H1 (cell line): ENCODE measurements at regions not wholly inside any gene's neighbourhood (a gene's known extent, or its start where the extent isn't known, plus 50 kb on each side); places are given as distances from the start of the nearest gene placed in this dataset.

ENCODE experiments used
- CTCF ChIA-PET: fragments of 300-600 bp; sonication (Branson Sonifier 250); formaldehyde crosslinking; loops from one replicate; lab custom pipeline; 2021; ENCODE audit not compliant: partially characterized antibody; lab: Charles Lee
- POLR2A ChIA-PET: fragments of 300-600 bp; sonication (Branson Sonifier 250); formaldehyde crosslinking; loops from one replicate; lab custom pipeline; 2021; ENCODE audit warnings: inconsistent platforms; ENCODE audit not compliant: partially characterized antibody; lab: Charles Lee
- DNase-seq, 2 experiments: peaks; one replicate each; pipeline versions ENCODE4 v3.0.0 to v3.0.0-alpha.2; 2010 to 2022; ENCODE audit warnings: low spot score in 2 of 2, low read depth in 1 of 2, mixed read lengths in 1 of 2
- FAIRE-seq: peaks from 2 replicates; lab custom pipeline; 2011; peaks lifted over from hg19 to GRCh38; lab: Jason Lieb, UNC
- H2AFZ ChIP-seq: 2 replicates; pipeline ENCODE4 v1.8.1; 2012; ENCODE audit warnings: low read length, inconsistent platforms
- H2AK5ac ChIP-seq: 2 replicates; pipeline ENCODE4 v1.6.1; 2013; ENCODE audit warnings: low read depth, low read length
- H2BK120ac ChIP-seq: replicated peaks from 2 replicates; pipeline ENCODE3; 2013; ENCODE audit warnings: low read depth, low read length, inconsistent platforms
- H2BK12ac ChIP-seq: 2 replicates; pipeline ENCODE4 v1.6.1; 2013; ENCODE audit warnings: low read depth, low read length
- H2BK15ac ChIP-seq: 2 replicates; pipeline ENCODE4 v1.6.1; 2013; ENCODE audit warnings: low read length
- H2BK20ac ChIP-seq: 2 replicates; pipeline ENCODE4 v1.6.1; 2013; ENCODE audit warnings: low read length
- H2BK5ac ChIP-seq: 2 replicates; pipeline ENCODE4 v1.6.1; 2013; ENCODE audit warnings: low read depth, low read length
- H3K14ac ChIP-seq: 2 replicates; pipeline ENCODE4 v1.6.1; 2013; ENCODE audit warnings: inconsistent platforms; ENCODE audit not compliant: insufficient read length
- H3K18ac ChIP-seq: 2 replicates; pipeline ENCODE4 v1.6.1; 2013; ENCODE audit warnings: low read length; ENCODE audit errors: extremely low read depth
- H3K23ac ChIP-seq: 2 replicates; pipeline ENCODE4 v1.6.1; 2013; ENCODE audit warnings: inconsistent platforms; ENCODE audit not compliant: insufficient read length
- H3K23me2 ChIP-seq: 2 replicates; pipeline ENCODE4 v1.6.1; 2013; ENCODE audit warnings: low read depth, low read length
- H3K27ac ChIP-seq: 2 replicates; pipeline ENCODE4 v1.6.1; 2011; ENCODE audit warnings: low read depth, low read length, inconsistent platforms
- H3K27me3 ChIP-seq, 4 experiments: replicated peaks in 1 of 4; 1 replicate in 1 of 4; 2 replicates in 3 of 4; pipeline versions ENCODE4 v1.6.1 to v1.8.1; 2011 to 2013; ENCODE audit warnings: low read length in 3 of 4, mild to moderate bottlenecking in 3 of 4, inconsistent platforms in 2 of 4, mixed read lengths in 2 of 4, moderate library complexity in 1 of 4; ENCODE audit not compliant: control insufficient read depth in 3 of 4, insufficient read depth in 3 of 4; ENCODE audit errors: extremely low read depth in 1 of 4
- H3K36me3 ChIP-seq, 4 experiments: 2 replicates each; pipeline versions ENCODE4 v1.6.1 to v1.8.1; 2011 to 2013; ENCODE audit warnings: mild to moderate bottlenecking in 4 of 4, low read length in 3 of 4, moderate library complexity in 2 of 4, control low read depth in 1 of 4, inconsistent platforms in 1 of 4; ENCODE audit not compliant: insufficient read depth in 4 of 4, control insufficient read depth in 2 of 4
- H3K4ac ChIP-seq: replicated peaks from 2 replicates; pipeline ENCODE3; 2013; ENCODE audit warnings: low read length, low read depth, mixed read lengths, inconsistent platforms; ENCODE audit not compliant: insufficient read length
- H3K4me1 ChIP-seq, 4 experiments: replicated peaks in 1 of 4; 1 replicate in 1 of 4; 2 replicates in 3 of 4; pipeline versions ENCODE4 v1.6.1 to v1.8.1; 2011 to 2013; ENCODE audit warnings: low read length in 3 of 4, inconsistent platforms in 2 of 4, mixed read lengths in 1 of 4; ENCODE audit not compliant: insufficient read depth in 4 of 4, control insufficient read depth in 3 of 4
- H3K4me2 ChIP-seq, 2 experiments: 2 replicates each; pipeline versions ENCODE4 v1.6.1 to v1.8.1; 2011 to 2013; ENCODE audit warnings: low read depth in 2 of 2, low read length in 2 of 2, control low read depth in 1 of 2, inconsistent platforms in 1 of 2, mild to moderate bottlenecking in 1 of 2; ENCODE audit not compliant: insufficient read depth in 1 of 2
- H3K4me3 ChIP-seq, 4 experiments: fragments of 200-600, 300-600 bp in 1 of 4; sonication (generic), shearing (Covaris generic), sonication (Bioruptor Twin) in 1 of 4; 2 replicates each; pipeline versions ENCODE4 v1.5.1 to v1.8.1; 2011 to 2016; ENCODE audit warnings: low read length in 4 of 4, low read depth in 3 of 4, control low read depth in 2 of 4, inconsistent platforms in 2 of 4, mild to moderate bottlenecking in 2 of 4, mixed read lengths in 1 of 4, moderate library complexity in 1 of 4; ENCODE audit not compliant: insufficient read depth in 2 of 4; ENCODE audit errors: extremely low read depth in 1 of 4
- H3K56ac ChIP-seq: replicated peaks from 2 replicates; pipeline ENCODE3; 2013; ENCODE audit warnings: low read depth, mild to moderate bottlenecking, mixed read lengths, low read length, inconsistent platforms; ENCODE audit not compliant: insufficient read length
- H3K79me1 ChIP-seq: 2 replicates; pipeline ENCODE4 v1.6.1; 2013; ENCODE audit warnings: low read depth, low read length, control low read depth
- H3K79me2 ChIP-seq, 2 experiments: 2 replicates each; pipeline versions ENCODE4 v1.6.1 to v1.8.1; 2012 to 2013; ENCODE audit warnings: low read length in 2 of 2, mild to moderate bottlenecking in 2 of 2, inconsistent platforms in 1 of 2; ENCODE audit not compliant: insufficient read depth in 2 of 2, control insufficient read depth in 1 of 2
- H3K9ac ChIP-seq, 4 experiments: replicated peaks in 1 of 4; 1 replicate in 1 of 4; 2 replicates in 3 of 4; pipeline versions ENCODE4 v1.6.1 to v1.8.1; 2011 to 2013; ENCODE audit warnings: low read depth in 3 of 4, low read length in 3 of 4, control low read depth in 2 of 4, mild to moderate bottlenecking in 2 of 4, moderate library complexity in 2 of 4, inconsistent platforms in 1 of 4; ENCODE audit errors: extremely low read depth in 1 of 4
- H3K9me3 ChIP-seq, 2 experiments: 2 replicates each; pipeline versions ENCODE4 v1.6.1 to v1.8.1; 2012 to 2013; ENCODE audit warnings: mild to moderate bottlenecking in 2 of 2, moderate library complexity in 2 of 2, control low read depth in 1 of 2, inconsistent platforms in 1 of 2, low read depth in 1 of 2, low read length in 1 of 2, mixed read lengths in 1 of 2; ENCODE audit not compliant: insufficient read depth in 2 of 2
- H4K20me1 ChIP-seq, 2 experiments: replicated peaks in 1 of 2; 2 replicates each; pipeline versions ENCODE3 to v1.8.1; 2011 to 2013; ENCODE audit warnings: inconsistent platforms in 2 of 2, low read length in 2 of 2, mild to moderate bottlenecking in 1 of 2; ENCODE audit not compliant: insufficient read depth in 2 of 2, control insufficient read depth in 1 of 2
- H4K5ac ChIP-seq: 2 replicates; pipeline ENCODE4 v1.6.1; 2013; ENCODE audit warnings: low read length, low read depth, mixed read lengths, inconsistent platforms; ENCODE audit not compliant: insufficient read length
- H4K8ac ChIP-seq: 2 replicates; pipeline ENCODE4 v1.8.0; 2013; ENCODE audit warnings: mild to moderate bottlenecking, moderate library complexity, low read length, inconsistent platforms; ENCODE audit not compliant: insufficient read depth; ENCODE audit errors: extremely low read depth
- H4K91ac ChIP-seq: replicated peaks from 2 replicates; pipeline ENCODE3; 2013; ENCODE audit warnings: low read length, mixed read lengths, inconsistent platforms; ENCODE audit not compliant: insufficient read length
- BCL11A ChIP-seq, 2 experiments: IDR thresholded peaks; one replicate each; pipeline ENCODE4 v1.6.1; 2011; ENCODE audit warnings: low read depth in 2 of 2, low read length in 2 of 2, mild to moderate bottlenecking in 2 of 2
- CHD1 ChIP-seq: IDR thresholded peaks from 2 replicates; pipeline ENCODE4 v1.6.1; 2012; ENCODE audit warnings: low read depth, low read length, improper control_type of control experiment
- RAD21 ChIP-seq, 2 experiments: IDR thresholded peaks in 1 of 2; conservative IDR thresholded peaks in 1 of 2; 2 replicates each; pipeline ENCODE4 v1.6.1; 2011; ENCODE audit warnings: low read depth in 2 of 2, low read length in 2 of 2, improper control_type of control experiment in 1 of 2, inconsistent platforms in 1 of 2, mild to moderate bottlenecking in 1 of 2, moderate library complexity in 1 of 2
- WGBS, 2 experiments: shearing (Covaris generic) in 1 of 2; methylation state at CpG; one replicate each; pipeline versions ENCODE4 v1.1.6 to v1.1.7; 2013 to 2015; ENCODE audit warnings: low lambda C conversion rate in 2 of 2, mixed read lengths in 2 of 2, inconsistent platforms in 1 of 2, low coverage in 1 of 2, missing lambda C conversion rate in 1 of 2; ENCODE audit not compliant: insufficient replicate concordance in 2 of 2, insufficient coverage in 1 of 2, insufficient read length in 1 of 2; ENCODE audit errors: extremely low coverage in 1 of 2, missing lambda C conversion rate in 1 of 2; 5-methylcytosine and 5-hydroxymethylcytosine counted together
- TF ChIP-seq, protein P1 (sequence below), 3 experiments: IDR thresholded peaks; 1 replicate in 2 of 3; 2 replicates in 1 of 3; pipeline versions ENCODE4 v1.5.1 to v1.6.1; 2011; ENCODE audit warnings: low read length in 3 of 3, mild to moderate bottlenecking in 3 of 3, inconsistent platforms in 2 of 3, low read depth in 1 of 3, moderate library complexity in 1 of 3; ENCODE audit not compliant: insufficient read depth in 1 of 3; ENCODE audit errors: control extremely low read depth in 1 of 3

DNA sequence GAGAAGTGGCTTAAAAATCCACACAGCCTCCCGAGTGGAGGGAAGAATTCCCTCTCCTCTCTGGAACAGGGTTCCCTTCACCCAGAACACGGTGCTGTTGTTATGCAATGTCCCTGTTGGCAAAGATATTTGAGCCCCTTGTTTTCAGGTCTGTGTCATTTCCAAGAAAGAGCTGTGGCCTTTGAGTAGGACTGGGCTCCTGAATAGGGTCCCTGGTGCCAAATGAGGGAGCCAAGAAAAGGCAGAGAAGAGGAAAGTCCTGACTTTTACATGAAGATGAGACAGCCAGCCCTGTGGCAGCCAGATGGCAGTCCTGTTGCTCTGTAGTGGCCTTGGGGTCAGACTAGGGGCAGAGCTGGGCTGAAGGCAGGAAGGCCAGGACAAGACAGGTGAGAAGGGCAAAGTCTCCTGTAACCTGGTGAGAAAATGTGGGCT is 51.2 kb upstream of the ELF5 start:
- no peak overlapping the region; a peak in 1 of 4 replicates for H3K4me2 ChIP-seq
- FAIRE-seq (no peak), DNase-seq (no peak)
- H3K79me2 ChIP-seq = no peaks in the 10 kb centered on the region
- H2AK5ac ChIP-seq = no peak overlapping the region
- H2BK20ac ChIP-seq = 0 out of 2 replicates have a peak overlapping the region, but pooled peaks have one; percentile 5
- no peaks in the 10 kb centered on the region for H3K9me3 ChIP-seq
- no peak overlapping the region for H3K4me3 ChIP-seq
- H3K4me1 ChIP-seq = 0 out of 7 replicates have a peak, but pooled peaks cover 0 to 2% (median 0%) of the 10 kb centered on the region in 4 experiments
- H2BK15ac ChIP-seq = no peak overlapping the region
- H4K20me1 ChIP-seq = no peaks in the 10 kb centered on the region
- 0 out of 2 replicates have a peak overlapping the region, but pooled peaks have one; percentile 14 for H2AFZ ChIP-seq
- H3K18ac ChIP-seq = no peak overlapping the region
- no peaks in the 10 kb centered on the region for H3K27me3 ChIP-seq
- no peak overlapping the region for H4K5ac ChIP-seq
- WGBS, 2 experiments = 58% methylated on average over 2 of the region's 2 CpGs; no CpG with 5 or more reads in 1 of the 2 experiments
- no peak overlapping the region for H3K56ac ChIP-seq
- no peak overlapping the region for H3K14ac ChIP-seq
- no peak overlapping the region for H4K8ac ChIP-seq
- no peak overlapping the region for H2BK12ac ChIP-seq
- no peak overlapping the region for H2BK5ac ChIP-seq
- ChIA-PET CTCF (interaction anchor here (0.7 to 5.4 kb wide), 28 partner anchors 8 to 848 kb away, joined by 3 to 39 read pairs (median 6); partner anchors contain the start of gene ELF5), POLR2A (no interaction called here)
- no peaks in the 10 kb centered on the region for H3K23me2 ChIP-seq
- H2BK120ac ChIP-seq = no peak overlapping the region
- TF ChIP-seq BCL11A (IDR thresholded peaks at IDR 0.05; ENCODE audit: low read depth in 2 of 2, low read length in 2 of 2) (no peak), CHD1 (no peak), RAD21 (IDR thresholded peaks at IDR 0.05 in 1 of 2, conservative IDR thresholded peaks at IDR 0.05 in 1 of 2; ENCODE audit: low read depth in 2 of 2, low read length in 2 of 2) (peak; percentile 38 to 51)
- TF ChIP-seq, protein P1, sequence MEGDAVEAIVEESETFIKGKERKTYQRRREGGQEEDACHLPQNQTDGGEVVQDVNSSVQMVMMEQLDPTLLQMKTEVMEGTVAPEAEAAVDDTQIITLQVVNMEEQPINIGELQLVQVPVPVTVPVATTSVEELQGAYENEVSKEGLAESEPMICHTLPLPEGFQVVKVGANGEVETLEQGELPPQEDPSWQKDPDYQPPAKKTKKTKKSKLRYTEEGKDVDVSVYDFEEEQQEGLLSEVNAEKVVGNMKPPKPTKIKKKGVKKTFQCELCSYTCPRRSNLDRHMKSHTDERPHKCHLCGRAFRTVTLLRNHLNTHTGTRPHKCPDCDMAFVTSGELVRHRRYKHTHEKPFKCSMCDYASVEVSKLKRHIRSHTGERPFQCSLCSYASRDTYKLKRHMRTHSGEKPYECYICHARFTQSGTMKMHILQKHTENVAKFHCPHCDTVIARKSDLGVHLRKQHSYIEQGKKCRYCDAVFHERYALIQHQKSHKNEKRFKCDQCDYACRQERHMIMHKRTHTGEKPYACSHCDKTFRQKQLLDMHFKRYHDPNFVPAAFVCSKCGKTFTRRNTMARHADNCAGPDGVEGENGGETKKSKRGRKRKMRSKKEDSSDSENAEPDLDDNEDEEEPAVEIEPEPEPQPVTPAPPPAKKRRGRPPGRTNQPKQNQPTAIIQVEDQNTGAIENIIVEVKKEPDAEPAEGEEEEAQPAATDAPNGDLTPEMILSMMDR (IDR thresholded peaks at IDR 0.05; ENCODE audit: control extremely low read depth in 1 of 3, insufficient read depth in 1 of 3, low read depth in 1 of 3, low read length in 3 of 3) = peak; percentile 7 to 30 (median 14); a peak in 3 of 4 replicates
- no peak overlapping the region for H3K23ac ChIP-seq
- no peak overlapping the region for H3K4ac ChIP-seq
- no peak overlapping the region for H3K9ac ChIP-seq
- H3K27ac ChIP-seq = no peak overlapping the region
- no peaks in the 10 kb centered on the region for H3K36me3 ChIP-seq
- no peaks in the 10 kb centered on the region for H3K79me1 ChIP-seq
- H4K91ac ChIP-seq = no peak overlapping the region
